H1 (cell line): ENCODE measurements at regions not wholly inside any gene's neighbourhood (a gene's known extent, or its start where the extent isn't known, plus 50 kb on each side); places are given as distances from the start of the nearest gene placed in this dataset.

Experiments used
- CTCF ChIA-PET: fragments of 300-600 bp; sonication (Branson Sonifier 250); formaldehyde crosslinking; loops from one replicate; lab custom pipeline; 2021; ENCODE audit not compliant: partially characterized antibody; lab: Charles Lee
- POLR2A ChIA-PET: fragments of 300-600 bp; sonication (Branson Sonifier 250); formaldehyde crosslinking; loops from one replicate; lab custom pipeline; 2021; ENCODE audit warnings: inconsistent platforms; ENCODE audit not compliant: partially characterized antibody; lab: Charles Lee
- DNase-seq, 2 experiments: peaks; one replicate each; pipeline versions ENCODE4 v3.0.0 to v3.0.0-alpha.2; 2010 to 2022; ENCODE audit warnings: low spot score in 2 of 2, low read depth in 1 of 2, mixed read lengths in 1 of 2
- FAIRE-seq: peaks from 2 replicates; lab custom pipeline; 2011; peaks lifted over from hg19 to GRCh38; lab: Jason Lieb, UNC
- H2AFZ ChIP-seq: 2 replicates; pipeline ENCODE4 v1.8.1; 2012; ENCODE audit warnings: low read length, inconsistent platforms
- H2AK5ac ChIP-seq: 2 replicates; pipeline ENCODE4 v1.6.1; 2013; ENCODE audit warnings: low read depth, low read length
- H2BK120ac ChIP-seq: replicated peaks from 2 replicates; pipeline ENCODE3; 2013; ENCODE audit warnings: low read depth, low read length, inconsistent platforms
- H2BK12ac ChIP-seq: 2 replicates; pipeline ENCODE4 v1.6.1; 2013; ENCODE audit warnings: low read depth, low read length
- H2BK15ac ChIP-seq: 2 replicates; pipeline ENCODE4 v1.6.1; 2013; ENCODE audit warnings: low read length
- H2BK20ac ChIP-seq: 2 replicates; pipeline ENCODE4 v1.6.1; 2013; ENCODE audit warnings: low read length
- H2BK5ac ChIP-seq: 2 replicates; pipeline ENCODE4 v1.6.1; 2013; ENCODE audit warnings: low read depth, low read length
- H3K14ac ChIP-seq: 2 replicates; pipeline ENCODE4 v1.6.1; 2013; ENCODE audit warnings: inconsistent platforms; ENCODE audit not compliant: insufficient read length
- H3K18ac ChIP-seq: 2 replicates; pipeline ENCODE4 v1.6.1; 2013; ENCODE audit warnings: low read length; ENCODE audit errors: extremely low read depth
- H3K23ac ChIP-seq: 2 replicates; pipeline ENCODE4 v1.6.1; 2013; ENCODE audit warnings: inconsistent platforms; ENCODE audit not compliant: insufficient read length
- H3K23me2 ChIP-seq: 2 replicates; pipeline ENCODE4 v1.6.1; 2013; ENCODE audit warnings: low read depth, low read length
- H3K27ac ChIP-seq: 2 replicates; pipeline ENCODE4 v1.6.1; 2011; ENCODE audit warnings: low read depth, low read length, inconsistent platforms
- H3K27me3 ChIP-seq, 4 experiments: replicated peaks in 1 of 4; 1 replicate in 1 of 4; 2 replicates in 3 of 4; pipeline versions ENCODE4 v1.6.1 to v1.8.1; 2011 to 2013; ENCODE audit warnings: low read length in 3 of 4, mild to moderate bottlenecking in 3 of 4, inconsistent platforms in 2 of 4, mixed read lengths in 2 of 4, moderate library complexity in 1 of 4; ENCODE audit not compliant: control insufficient read depth in 3 of 4, insufficient read depth in 3 of 4; ENCODE audit errors: extremely low read depth in 1 of 4
- H3K36me3 ChIP-seq, 4 experiments: 2 replicates each; pipeline versions ENCODE4 v1.6.1 to v1.8.1; 2011 to 2013; ENCODE audit warnings: mild to moderate bottlenecking in 4 of 4, low read length in 3 of 4, moderate library complexity in 2 of 4, control low read depth in 1 of 4, inconsistent platforms in 1 of 4; ENCODE audit not compliant: insufficient read depth in 4 of 4, control insufficient read depth in 2 of 4
- H3K4ac ChIP-seq: replicated peaks from 2 replicates; pipeline ENCODE3; 2013; ENCODE audit warnings: low read length, low read depth, mixed read lengths, inconsistent platforms; ENCODE audit not compliant: insufficient read length
- H3K4me1 ChIP-seq, 4 experiments: replicated peaks in 1 of 4; 1 replicate in 1 of 4; 2 replicates in 3 of 4; pipeline versions ENCODE4 v1.6.1 to v1.8.1; 2011 to 2013; ENCODE audit warnings: low read length in 3 of 4, inconsistent platforms in 2 of 4, mixed read lengths in 1 of 4; ENCODE audit not compliant: insufficient read depth in 4 of 4, control insufficient read depth in 3 of 4
- H3K4me2 ChIP-seq, 2 experiments: 2 replicates each; pipeline versions ENCODE4 v1.6.1 to v1.8.1; 2011 to 2013; ENCODE audit warnings: low read depth in 2 of 2, low read length in 2 of 2, control low read depth in 1 of 2, inconsistent platforms in 1 of 2, mild to moderate bottlenecking in 1 of 2; ENCODE audit not compliant: insufficient read depth in 1 of 2
- H3K4me3 ChIP-seq, 4 experiments: fragments of 200-600, 300-600 bp in 1 of 4; sonication (generic), shearing (Covaris generic), sonication (Bioruptor Twin) in 1 of 4; 2 replicates each; pipeline versions ENCODE4 v1.5.1 to v1.8.1; 2011 to 2016; ENCODE audit warnings: low read length in 4 of 4, low read depth in 3 of 4, control low read depth in 2 of 4, inconsistent platforms in 2 of 4, mild to moderate bottlenecking in 2 of 4, mixed read lengths in 1 of 4, moderate library complexity in 1 of 4; ENCODE audit not compliant: insufficient read depth in 2 of 4; ENCODE audit errors: extremely low read depth in 1 of 4
- H3K56ac ChIP-seq: replicated peaks from 2 replicates; pipeline ENCODE3; 2013; ENCODE audit warnings: low read depth, mild to moderate bottlenecking, mixed read lengths, low read length, inconsistent platforms; ENCODE audit not compliant: insufficient read length
- H3K79me1 ChIP-seq: 2 replicates; pipeline ENCODE4 v1.6.1; 2013; ENCODE audit warnings: low read depth, low read length, control low read depth
- H3K79me2 ChIP-seq, 2 experiments: 2 replicates each; pipeline versions ENCODE4 v1.6.1 to v1.8.1; 2012 to 2013; ENCODE audit warnings: low read length in 2 of 2, mild to moderate bottlenecking in 2 of 2, inconsistent platforms in 1 of 2; ENCODE audit not compliant: insufficient read depth in 2 of 2, control insufficient read depth in 1 of 2
- H3K9ac ChIP-seq, 4 experiments: replicated peaks in 1 of 4; 1 replicate in 1 of 4; 2 replicates in 3 of 4; pipeline versions ENCODE4 v1.6.1 to v1.8.1; 2011 to 2013; ENCODE audit warnings: low read depth in 3 of 4, low read length in 3 of 4, control low read depth in 2 of 4, mild to moderate bottlenecking in 2 of 4, moderate library complexity in 2 of 4, inconsistent platforms in 1 of 4; ENCODE audit errors: extremely low read depth in 1 of 4
- H3K9me3 ChIP-seq, 2 experiments: 2 replicates each; pipeline versions ENCODE4 v1.6.1 to v1.8.1; 2012 to 2013; ENCODE audit warnings: mild to moderate bottlenecking in 2 of 2, moderate library complexity in 2 of 2, control low read depth in 1 of 2, inconsistent platforms in 1 of 2, low read depth in 1 of 2, low read length in 1 of 2, mixed read lengths in 1 of 2; ENCODE audit not compliant: insufficient read depth in 2 of 2
- H4K20me1 ChIP-seq, 2 experiments: replicated peaks in 1 of 2; 2 replicates each; pipeline versions ENCODE3 to v1.8.1; 2011 to 2013; ENCODE audit warnings: inconsistent platforms in 2 of 2, low read length in 2 of 2, mild to moderate bottlenecking in 1 of 2; ENCODE audit not compliant: insufficient read depth in 2 of 2, control insufficient read depth in 1 of 2
- H4K5ac ChIP-seq: 2 replicates; pipeline ENCODE4 v1.6.1; 2013; ENCODE audit warnings: low read length, low read depth, mixed read lengths, inconsistent platforms; ENCODE audit not compliant: insufficient read length
- H4K8ac ChIP-seq: 2 replicates; pipeline ENCODE4 v1.8.0; 2013; ENCODE audit warnings: mild to moderate bottlenecking, moderate library complexity, low read length, inconsistent platforms; ENCODE audit not compliant: insufficient read depth; ENCODE audit errors: extremely low read depth
- H4K91ac ChIP-seq: replicated peaks from 2 replicates; pipeline ENCODE3; 2013; ENCODE audit warnings: low read length, mixed read lengths, inconsistent platforms; ENCODE audit not compliant: insufficient read length
- CBX5 ChIP-seq: fragments of 300-800, 300-1000 bp; sonication (generic); IDR thresholded peaks from 2 replicates; pipeline ENCODE4 v1.7.1; 2016; ENCODE audit warnings: antibody characterized with exemption, low read length, low read depth
- KDM1A ChIP-seq: fragments of 200-600, 300-600 bp; sonication (generic); IDR thresholded peaks from 2 replicates; pipeline ENCODE4 v1.7.1; 2016; ENCODE audit warnings: mild to moderate bottlenecking, low read length, borderline replicate concordance
- MAFK ChIP-seq: IDR thresholded peaks from 2 replicates; pipeline ENCODE4 v1.6.1; 2012; ENCODE audit warnings: low read depth, mild to moderate bottlenecking, improper control_type of control experiment, low read length
- SRF ChIP-seq: IDR thresholded peaks from 2 replicates; pipeline ENCODE4 v1.6.1; 2011; ENCODE audit warnings: mild to moderate bottlenecking, low read depth, low read length, moderate library complexity
- TCF12 ChIP-seq: IDR thresholded peaks from 2 replicates; pipeline ENCODE4 v1.6.1; 2011; ENCODE audit warnings: low read depth, mild to moderate bottlenecking, low read length
- WGBS, 2 experiments: shearing (Covaris generic) in 1 of 2; methylation state at CpG; one replicate each; pipeline versions ENCODE4 v1.1.6 to v1.1.7; 2013 to 2015; ENCODE audit warnings: low lambda C conversion rate in 2 of 2, mixed read lengths in 2 of 2, inconsistent platforms in 1 of 2, low coverage in 1 of 2, missing lambda C conversion rate in 1 of 2; ENCODE audit not compliant: insufficient replicate concordance in 2 of 2, insufficient coverage in 1 of 2, insufficient read length in 1 of 2; ENCODE audit errors: extremely low coverage in 1 of 2, missing lambda C conversion rate in 1 of 2; 5-methylcytosine and 5-hydroxymethylcytosine counted together

DNA sequence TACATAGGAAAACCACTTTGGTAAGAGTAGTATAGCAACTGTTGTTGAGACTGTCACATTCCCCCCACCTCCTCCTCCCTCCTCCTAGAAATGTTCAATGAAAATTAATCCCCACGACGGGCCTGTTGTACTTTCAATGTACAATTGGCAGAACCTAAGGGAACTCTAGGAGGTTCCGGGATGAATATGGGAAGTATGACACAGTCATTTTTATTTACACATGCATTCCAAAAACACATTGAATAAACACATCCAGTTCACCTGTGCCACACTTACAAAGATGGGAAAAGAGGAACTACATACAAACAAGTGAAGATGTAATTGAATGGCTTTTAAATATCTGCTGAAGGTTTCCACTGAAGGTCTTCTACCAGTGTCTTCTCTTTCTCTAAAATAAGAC is 144.4 kb upstream of the NBPF11 start:
- Histone ChIP-seq H2BK20ac (no peak overlapping the region), H4K91ac (no peak overlapping the region), H3K23ac (no peak overlapping the region), H3K27ac (no peak overlapping the region), H2BK12ac (no peak overlapping the region), H2BK15ac (no peak overlapping the region), H3K14ac (no peak overlapping the region), H2AK5ac (no peak overlapping the region), H3K4me3 (no peak overlapping the region), H3K9ac (no peak overlapping the region), H3K27me3 (no peaks in the 10 kb centered on the region), H3K9me3 (no peaks in the 10 kb centered on the region), H2BK120ac (no peak overlapping the region), H3K56ac (no peak overlapping the region), H4K20me1 (no peaks in the 10 kb centered on the region), H4K5ac (no peak overlapping the region), H3K79me1 (no peaks in the 10 kb centered on the region), H3K36me3 (no peaks in the 10 kb centered on the region), H3K18ac (no peak overlapping the region), H3K23me2 (no peaks in the 10 kb centered on the region), H3K4ac (no peak overlapping the region), H3K79me2 (no peaks in the 10 kb centered on the region), H2BK5ac (no peak overlapping the region), H3K4me2 (no peak overlapping the region), H3K4me1 (no peaks in the 10 kb centered on the region), H4K8ac (no peak overlapping the region), H2AFZ (no peak overlapping the region)
- 90% methylated on average over 3 of the region's 3 CpGs; no CpG with 5 or more reads in 1 of the 2 experiments for WGBS, 2 experiments
- ChIA-PET CTCF (no interaction called here), POLR2A (interaction anchor here (1.0 kb wide), 1 partner anchor 33 kb away, joined by 3 read pairs; no protein-coding TSS in a partner anchor)
- TF ChIP-seq SRF (no peak), MAFK (no peak), KDM1A (no peak), CBX5 (no peak), TCF12 (no peak)
- DNase-seq (no peak), FAIRE-seq (no peak)
